ENCODE measurements at regions not wholly inside any gene's neighbourhood (a gene's known extent, or its start where the extent isn't known, plus 50 kb on each side); places are given as distances from the start of the nearest gene placed in this dataset.

DNA sequence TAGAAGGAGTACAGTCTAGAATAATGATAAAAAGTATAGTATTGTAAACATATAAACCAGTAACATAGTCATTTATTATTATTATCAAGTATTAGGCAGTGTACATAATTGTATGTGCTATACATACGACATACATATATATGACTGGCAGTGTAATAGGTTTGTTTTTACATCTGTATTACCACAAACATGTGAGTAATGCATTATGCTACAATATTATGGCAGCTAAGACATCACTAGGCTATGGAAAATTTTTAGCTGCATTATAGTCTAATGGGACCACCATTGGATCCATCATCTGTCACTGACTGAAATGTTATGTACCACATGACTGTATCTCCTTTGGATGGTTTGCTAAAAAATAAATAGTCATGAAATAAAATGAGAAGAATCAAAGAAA, 530.0 kb downstream of the PRR16 start:
- TF ChIP-seq, protein P1, sequence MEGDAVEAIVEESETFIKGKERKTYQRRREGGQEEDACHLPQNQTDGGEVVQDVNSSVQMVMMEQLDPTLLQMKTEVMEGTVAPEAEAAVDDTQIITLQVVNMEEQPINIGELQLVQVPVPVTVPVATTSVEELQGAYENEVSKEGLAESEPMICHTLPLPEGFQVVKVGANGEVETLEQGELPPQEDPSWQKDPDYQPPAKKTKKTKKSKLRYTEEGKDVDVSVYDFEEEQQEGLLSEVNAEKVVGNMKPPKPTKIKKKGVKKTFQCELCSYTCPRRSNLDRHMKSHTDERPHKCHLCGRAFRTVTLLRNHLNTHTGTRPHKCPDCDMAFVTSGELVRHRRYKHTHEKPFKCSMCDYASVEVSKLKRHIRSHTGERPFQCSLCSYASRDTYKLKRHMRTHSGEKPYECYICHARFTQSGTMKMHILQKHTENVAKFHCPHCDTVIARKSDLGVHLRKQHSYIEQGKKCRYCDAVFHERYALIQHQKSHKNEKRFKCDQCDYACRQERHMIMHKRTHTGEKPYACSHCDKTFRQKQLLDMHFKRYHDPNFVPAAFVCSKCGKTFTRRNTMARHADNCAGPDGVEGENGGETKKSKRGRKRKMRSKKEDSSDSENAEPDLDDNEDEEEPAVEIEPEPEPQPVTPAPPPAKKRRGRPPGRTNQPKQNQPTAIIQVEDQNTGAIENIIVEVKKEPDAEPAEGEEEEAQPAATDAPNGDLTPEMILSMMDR (IDR thresholded peaks at IDR 0.05; ENCODE audit: insufficient read depth, low read length, poor library complexity, severe bottlenecking): no peak
- TF ChIP-seq EZH2phosphoT487 (conservative IDR thresholded peaks at IDR 0.05; ENCODE audit: low read length): no peak

Measured in SU-DHL-6 (cell line).